ENCODE measurements at regions not wholly inside any gene's neighbourhood (a gene's known extent, or its start where the extent isn't known, plus 50 kb on each side); places are given as distances from the start of the nearest gene placed in this dataset.
"Not testable (repeated sequence)": the region's sequence is repeated elsewhere in the genome, so short reads cannot be mapped to it uniquely, and the experiment has no call there.

- DNase-seq, result no peak
Measured at GRCh38 chr11:39462506-39462905, 1996.9 kb downstream of the LRRC4C start.

- DNase-seq, result no peak
Measured at GRCh38 chr11:39461066-39461465, 1998.4 kb downstream of the LRRC4C start.

GRCh38 chr11:39459606-39460005, 1999.8 kb downstream of the LRRC4C start:
- DNase-seq, result no peak

GRCh38 chr11:39458481-39458880, 2001.0 kb downstream of the LRRC4C start:
- no peak for DNase-seq

GRCh38 chr11:39443424-39444022, 2015.9 kb downstream of the LRRC4C start:
- DNase-seq, result no peak

- DNase-seq, result no peak
Measured at GRCh38 chr11:39442177-39442576, 2017.3 kb downstream of the LRRC4C start.

- no peak for DNase-seq
Measured at GRCh38 chr11:39435641-39436040, 2023.8 kb downstream of the LRRC4C start.

GRCh38 chr11:39434466-39434865, 2025.0 kb downstream of the LRRC4C start:
- DNase-seq, result no peak

GRCh38 chr11:39432929-39433328, 2026.5 kb downstream of the LRRC4C start:
- no peak for DNase-seq

GRCh38 chr11:39425226-39425625, 2034.2 kb downstream of the LRRC4C start:
- DNase-seq, result no peak

- no peak for DNase-seq
Measured at GRCh38 chr11:39412117-39412516, 2047.3 kb downstream of the LRRC4C start.

- no peak for DNase-seq
Measured at GRCh38 chr11:39385911-39386310, 2073.5 kb downstream of the LRRC4C start.

- no peak for DNase-seq
Measured at GRCh38 chr11:39374963-39375698, 2084.3 kb downstream of the LRRC4C start.

GRCh38 chr11:39367534-39367933, 2091.9 kb downstream of the LRRC4C start:
- DNase-seq, result no peak

- DNase-seq, result no peak
Measured at GRCh38 chr11:39365809-39366436, 2093.5 kb downstream of the LRRC4C start.

GRCh38 chr11:39363571-39363970, 2095.9 kb downstream of the LRRC4C start:
- DNase-seq, result no peak

- DNase-seq, result no peak
Measured at GRCh38 chr11:39361557-39361956, 2097.9 kb downstream of the LRRC4C start.

GRCh38 chr11:39345834-39346442, 2113.5 kb downstream of the LRRC4C start:
- DNase-seq, result no peak

GRCh38 chr11:39341461-39341860, 2118.0 kb downstream of the LRRC4C start:
- no peak for DNase-seq

GRCh38 chr11:39333006-39333405, 2126.4 kb downstream of the LRRC4C start:
- DNase-seq, result not testable (repeated sequence)

GRCh38 chr11:39327302-39327701, 2132.2 kb downstream of the LRRC4C start:
- no peak for DNase-seq

- not testable (repeated sequence) for DNase-seq
Measured at GRCh38 chr11:39311888-39312287, 2147.6 kb downstream of the LRRC4C start.

GRCh38 chr11:39304586-39304985, 2154.9 kb downstream of the LRRC4C start:
- no peak for DNase-seq

GRCh38 chr11:39294648-39295047, 2164.8 kb downstream of the LRRC4C start:
- DNase-seq, result no peak

Measured in NCI-H1930 (cell line).